Transverse colon (tissue), 4 donors: ENCODE measurements at regions not wholly inside any gene's neighbourhood (a gene's known extent, or its start where the extent isn't known, plus 50 kb on each side); places are given as distances from the start of the nearest gene placed in this dataset.
"Not testable (repeated sequence)": the region's sequence is repeated elsewhere in the genome, so short reads cannot be mapped to it uniquely, and the experiment has no call there.

Experiments
- DNase-seq: peaks from one replicate; pipeline ENCODE4 v3.0.0-alpha.2; 2019
- H3K27ac ChIP-seq, 4 donors: fragments of 200-600 bp; sonication (generic); 2 replicates each; pipeline ENCODE4 v1.5.1; 2016 to 2018; ENCODE audit warnings: inconsistent platforms in 4 of 4
- H3K27me3 ChIP-seq: fragments of 200-600 bp; sonication (generic); 2 replicates; pipeline ENCODE4 v1.5.1; 2017; ENCODE audit warnings: inconsistent platforms
- H3K36me3 ChIP-seq, 4 donors: fragments of 200-600 bp; sonication (generic); 2 replicates each; pipeline ENCODE4 v1.5.1; 2017 to 2019; ENCODE audit warnings: inconsistent platforms in 4 of 4
- H3K4me1 ChIP-seq, 4 donors: fragments of 200-600 bp; sonication (generic); 2 replicates each; pipeline ENCODE4 v1.5.1; 2017 to 2020; ENCODE audit warnings: inconsistent platforms in 4 of 4
- H3K4me3 ChIP-seq, 4 donors: fragments of 200-600 bp; sonication (generic); 1 replicate in 1 of 4; 2 replicates in 3 of 4; pipeline versions ENCODE4 v1.5.1 to v1.6.1; 2017 to 2019; ENCODE audit warnings: inconsistent platforms in 4 of 4
- H3K9me3 ChIP-seq, 2 donors: fragments of 200-600 bp; sonication (generic); 2 replicates each; pipeline ENCODE4 v1.5.1; 2017 to 2019; ENCODE audit warnings: inconsistent platforms in 2 of 2
- CTCF ChIP-seq, 5 experiments: fragments of 200-600 bp in 3 of 5; fragments of 450-650 bp in 2 of 5; sonication (generic) in 3 of 5; IDR thresholded peaks; 1 replicate in 2 of 5; 2 replicates in 3 of 5; pipeline ENCODE4 v1.5.1; 2016 to 2017; ENCODE audit warnings: antibody characterized with exemption in 5 of 5, inconsistent platforms in 3 of 5, mild to moderate bottlenecking in 2 of 5, moderate library complexity in 1 of 5
- EP300 ChIP-seq: sonication (generic); formaldehyde crosslinking; IDR thresholded peaks from one replicate; pipeline ENCODE4 v1.6.1; 2017; ENCODE audit warnings: antibody characterized with exemption, low read depth
- POLR2A ChIP-seq: fragments of 450-650 bp; IDR thresholded peaks from one replicate; pipeline ENCODE4 v1.6.1; 2016; ENCODE audit warnings: antibody characterized with exemption, mild to moderate bottlenecking, moderate library complexity
- POLR2AphosphoS5 ChIP-seq, 3 donors: sonication (generic); formaldehyde crosslinking; IDR thresholded peaks; one replicate each; pipeline ENCODE4 v1.6.1; 2016; ENCODE audit warnings: antibody characterized with exemption in 3 of 3
- WGBS, 2 donors: methylation state at CpG; one replicate each; pipeline ENCODE4 v1.1.5; 2018; ENCODE audit warnings: low coverage in 1 of 2; 5-methylcytosine and 5-hydroxymethylcytosine counted together
- in situ Hi-C, 4 donors: fragments of 200-750 bp; cut with MboI; loops; one replicate each; pipeline versions ENCODE4 v1.15.0 to v1.15.1; 2017; ENCODE audit warnings: low sequenced_read_pairs in 3 of 4, low pct_ligation_motif_present in 1 of 4, low pct_unique_long_range_greater_than_20kb in 1 of 4
- intact Hi-C: fragments of 100-400 bp; cut with DNase I; formaldehyde crosslinking; loops from one replicate; pipeline ENCODE4 v1.15.1; 2023; ENCODE audit warnings: low total_unique reads

GRCh38 chr2:230600881-230601280 lies 111.8 kb upstream of the CAB39 start:
- intact Hi-C loops (no loop called here), in situ Hi-C loops (loop anchor here (25.0 kb wide), 2 partner anchors 389 to 589 kb away; partner anchors contain the start of gene SP110 (in 2 of the 4))
- Histone ChIP-seq H3K4me3 (no peak overlapping the region), H3K36me3 (no peaks in the 10 kb centered on the region), H3K27ac (no peak overlapping the region), H3K27me3 (no peaks in the 10 kb centered on the region), H3K9me3 (no peaks in the 10 kb centered on the region), H3K4me1 (no peaks in the 10 kb centered on the region)
- WGBS, 2 donors, result 53 to 62% methylated on average over 3 to 4 of the region's 4 CpGs
- no peak for DNase-seq
- TF ChIP-seq POLR2A, result no peak
- no peak for TF ChIP-seq CTCF (IDR thresholded peaks at IDR 0.05)
- no peak for TF ChIP-seq POLR2AphosphoS5 (IDR thresholded peaks at IDR 0.05)
- TF ChIP-seq EP300, result no peak

GRCh38 chr2:230601510-230601909 lies 111.1 kb upstream of the CAB39 start:
- intact Hi-C loops, result no loop called here
- 67 to 91% methylated on average over 7 of the region's 7 CpGs for WGBS, 2 donors
- Histone ChIP-seq H3K4me3 (no peak overlapping the region), H3K27ac (peak overlapping the region in 1 of 4 donors; percentile 6), H3K9me3 (no peaks in the 10 kb centered on the region), H3K4me1 (no peaks in the 10 kb centered on the region), H3K36me3 (no peaks in the 10 kb centered on the region), H3K27me3 (no peaks in the 10 kb centered on the region)
- TF ChIP-seq POLR2AphosphoS5 (IDR thresholded peaks at IDR 0.05), result no peak
- TF ChIP-seq CTCF (IDR thresholded peaks at IDR 0.05), result no peak
- no peak for TF ChIP-seq EP300
- no peak for TF ChIP-seq POLR2A
- peak; percentile 27 for DNase-seq
- in situ Hi-C loops, result loop anchor here (25.0 kb wide), 2 partner anchors 389 to 589 kb away; partner anchors contain the start of gene SP110 (in 2 of the 4)

- no peak overlapping the region for H3K4me3 ChIP-seq
Observed at GRCh38 chr2:230602562-230603230, 109.9 kb upstream of the CAB39 start.

GRCh38 chr2:230603317-230603716 lies 109.3 kb upstream of the CAB39 start:
- intact Hi-C loops, H3K27me3 ChIP-seq, DNase-seq, H3K36me3 ChIP-seq, H3K4me3 ChIP-seq, H3K9me3 ChIP-seq, H3K4me1 ChIP-seq: not testable (repeated sequence)
- in situ Hi-C loops, result loop anchor here (25.0 kb wide), 2 partner anchors 391 to 591 kb away; partner anchors contain the start of gene SP110 (in 2 of the 4)
- peak overlapping the region in 3 of 4 donors; percentile 14 to 55 (median 40) for H3K27ac ChIP-seq

More at GRCh38 chr2:230602562-230603230, 109.9 kb upstream of the CAB39 start:
- Histone ChIP-seq H3K27me3 (no peaks in the 10 kb centered on the region), H3K9me3 (no peaks in the 10 kb centered on the region), H3K4me1 (no peaks in the 10 kb centered on the region), H3K27ac (peak overlapping the region; percentile 14 to 55 (median 34)), H3K36me3 (no peaks in the 10 kb centered on the region)
- intact Hi-C loops (no loop called here), in situ Hi-C loops (loop anchor here (25.0 kb wide), 2 partner anchors 390 to 590 kb away; partner anchors contain the start of gene SP110 (in 2 of the 4))
- DNase-seq, result peak; percentile 51
- TF ChIP-seq POLR2AphosphoS5 (IDR thresholded peaks at IDR 0.05), result no peak
- TF ChIP-seq CTCF (IDR thresholded peaks at IDR 0.05), result no peak
- TF ChIP-seq POLR2A, result no peak
- TF ChIP-seq EP300, result no peak
- WGBS, 2 donors, result 73 to 80% methylated on average over 1 to 7 of the region's 7 CpGs

GRCh38 chr2:230604158-230604557 lies 108.5 kb upstream of the CAB39 start:
- intact Hi-C loops, DNase-seq, H3K27ac ChIP-seq, H3K4me1 ChIP-seq, H3K4me3 ChIP-seq, H3K27me3 ChIP-seq, H3K36me3 ChIP-seq, H3K9me3 ChIP-seq: not testable (repeated sequence)
- in situ Hi-C loops, result loop anchor here (25.0 kb wide), 2 partner anchors 392 to 592 kb away; partner anchors contain the start of gene SP110 (in 2 of the 4)
- 93% methylated on average over 2 of the region's 3 CpGs; no CpG with 5 or more reads in 1 of the 2 donors for WGBS, 2 donors
